Activated CD4-positive, alpha-beta T cell treated with anti-CD3 and anti-CD28 coated beads for 36 hours (primary cell): ENCODE measurements at regions not wholly inside any gene's neighbourhood (a gene's known extent, or its start where the extent isn't known, plus 50 kb on each side); places are given as distances from the start of the nearest gene placed in this dataset.
"Not testable (repeated sequence)": the region's sequence is repeated elsewhere in the genome, so short reads cannot be mapped to it uniquely, and the experiment has no call there.

Experiments
- ATAC-seq: fragments of 200-7000 bp; cut with Tn5 transposase; one replicate; pipeline ENCODE4 v1.10.0; 2021; ENCODE audit warnings: mild to moderate bottlenecking, moderate library complexity
- CTCF ChIA-PET: fragments of 350-600 bp; sonication (Branson Sonifier 250); formaldehyde crosslinking; loops from one replicate; lab custom pipeline; 2021; ENCODE audit warnings: antibody characterized with exemption; lab: Charles Lee
- POLR2A ChIA-PET: fragments of 350-600 bp; sonication (Branson Sonifier 250); formaldehyde crosslinking; loops from one replicate; lab custom pipeline; 2021; ENCODE audit warnings: antibody characterized with exemption, inconsistent platforms; lab: Charles Lee
- DNase-seq: peaks from one replicate; pipeline ENCODE4 v3.0.0-alpha.2; 2020
- H3K27ac Mint-ChIP-seq: one replicate; pipeline ENCODE4 v1.8.0; 2021; ENCODE audit warnings: mixed read lengths
- H3K27me3 Mint-ChIP-seq: one replicate; pipeline ENCODE4 v1.8.0; 2021; ENCODE audit warnings: mixed read lengths
- H3K36me3 Mint-ChIP-seq: one replicate; pipeline ENCODE4 v1.8.0; 2021; ENCODE audit warnings: low read depth, mixed read lengths
- H3K4me1 Mint-ChIP-seq: one replicate; pipeline ENCODE4 v1.8.0; 2021; ENCODE audit warnings: mixed read lengths
- H3K4me3 Mint-ChIP-seq: one replicate; pipeline ENCODE4 v1.8.0; 2021; ENCODE audit warnings: mild to moderate bottlenecking, moderate library complexity, mixed read lengths
- H3K9me3 Mint-ChIP-seq: one replicate; pipeline ENCODE4 v1.8.0; 2021; ENCODE audit warnings: low read depth, mixed read lengths
- intact Hi-C, 2 experiments: fragments of 100-400 bp; cut with DNase I in 1 of 2; cut with micrococcal nuclease in 1 of 2; formaldehyde crosslinking; loops; one replicate each; pipeline versions ENCODE4 v1.14.2 to v1.15.1; 2022 to 2024; cut with DNase I, micrococcal nuclease

GRCh38 chr13:66152596-66152995 is 1077.5 kb downstream of the PCDH9 start:
- Mint-ChIP-seq H3K36me3 (no peaks in the 10 kb centered on the region), H3K27me3 (no peaks in the 10 kb centered on the region), H3K4me3 (no peak overlapping the region), H3K4me1 (no peaks in the 10 kb centered on the region), H3K9me3 (peaks cover 2% of the 10 kb centered on the region), H3K27ac (no peak overlapping the region)
- POLR2A ChIA-PET: no interaction called here
- DNase-seq: no peak
- no peak for ATAC-seq
- CTCF ChIA-PET: no interaction called here
- intact Hi-C loops: no loop called here

- H3K27me3 Mint-ChIP-seq, H3K27ac Mint-ChIP-seq, POLR2A ChIA-PET, ATAC-seq, CTCF ChIA-PET, H3K4me3 Mint-ChIP-seq, H3K4me1 Mint-ChIP-seq, H3K9me3 Mint-ChIP-seq, DNase-seq, H3K36me3 Mint-ChIP-seq, intact Hi-C loops: not testable (repeated sequence)
These were observed 1085.8 kb downstream of the PCDH9 start for GRCh38 chr13:66144357-66144756.

- ATAC-seq (no peak), DNase-seq (no peak)
- intact Hi-C loops: no loop called here
- H3K9me3 Mint-ChIP-seq: peaks cover 4% of the 10 kb centered on the region
- no peaks in the 10 kb centered on the region for H3K4me1 Mint-ChIP-seq
- no peak overlapping the region for H3K4me3 Mint-ChIP-seq
- H3K27me3 Mint-ChIP-seq: no peaks in the 10 kb centered on the region
- no peak overlapping the region for H3K27ac Mint-ChIP-seq
- ChIA-PET CTCF (interaction anchor here (0.7 kb wide), 2 partner anchors 14 to 212 kb away, joined by 3 read pairs; no protein-coding TSS in a partner anchor), POLR2A (no interaction called here)
- no peaks in the 10 kb centered on the region for H3K36me3 Mint-ChIP-seq
These were observed 1090.4 kb downstream of the PCDH9 start for GRCh38 chr13:66139701-66140100.

- CTCF ChIA-PET: interaction anchor here (0.7 kb wide), 1 partner anchor 13 kb away, joined by 3 read pairs; no protein-coding TSS in a partner anchor
- no peak overlapping the region for H3K27ac Mint-ChIP-seq
These were observed 1090.9 kb downstream of the PCDH9 start for GRCh38 chr13:66139250-66139649.

GRCh38 chr13:66138172-66138811 is 1091.8 kb downstream of the PCDH9 start:
- no peaks in the 10 kb centered on the region for H3K36me3 Mint-ChIP-seq
- peaks cover 4% of the 10 kb centered on the region for H3K9me3 Mint-ChIP-seq

More at GRCh38 chr13:66139250-66139649, 1090.9 kb downstream of the PCDH9 start:
- POLR2A ChIA-PET: no interaction called here
- Mint-ChIP-seq H3K36me3 (no peaks in the 10 kb centered on the region), H3K27me3 (no peaks in the 10 kb centered on the region), H3K4me1 (no peaks in the 10 kb centered on the region), H3K4me3 (no peak overlapping the region), H3K9me3 (peaks cover 4% of the 10 kb centered on the region)
- ATAC-seq (no peak), DNase-seq (no peak)
- intact Hi-C loops: no loop called here

GRCh38 chr13:66137384-66137783 is 1092.8 kb downstream of the PCDH9 start:
- Mint-ChIP-seq H3K4me1 (no peaks in the 10 kb centered on the region), H3K27ac (no peak overlapping the region), H3K9me3 (peaks cover 4% of the 10 kb centered on the region), H3K36me3 (no peaks in the 10 kb centered on the region), H3K4me3 (no peak overlapping the region), H3K27me3 (no peaks in the 10 kb centered on the region)
- intact Hi-C loops: no loop called here
- DNase-seq (no peak), ATAC-seq (no peak)
- ChIA-PET CTCF (no interaction called here), POLR2A (no interaction called here)

More at GRCh38 chr13:66138172-66138811, 1091.8 kb downstream of the PCDH9 start:
- ATAC-seq: no peak
- Mint-ChIP-seq H3K4me3 (no peak overlapping the region), H3K4me1 (no peaks in the 10 kb centered on the region), H3K27ac (no peak overlapping the region), H3K27me3 (no peaks in the 10 kb centered on the region)
- no peak for DNase-seq
- intact Hi-C loops: no loop called here
- POLR2A ChIA-PET: no interaction called here
- CTCF ChIA-PET: no interaction called here

- ATAC-seq: no peak
- POLR2A ChIA-PET: no interaction called here
- Mint-ChIP-seq H3K27ac (no peak overlapping the region), H3K4me3 (no peak overlapping the region), H3K4me1 (no peaks in the 10 kb centered on the region), H3K36me3 (no peaks in the 10 kb centered on the region), H3K9me3 (peaks cover 2% of the 10 kb centered on the region), H3K27me3 (no peaks in the 10 kb centered on the region)
- no peak for DNase-seq
- intact Hi-C loops: no loop called here
- CTCF ChIA-PET: interaction anchor here (0.7 to 0.9 kb wide), 2 partner anchors 8 to 1590 kb away, joined by 3 to 5 read pairs; no protein-coding TSS in a partner anchor
These were observed 1101.4 kb downstream of the PCDH9 start for GRCh38 chr13:66128692-66129269.

- Mint-ChIP-seq H3K4me1 (no peaks in the 10 kb centered on the region), H3K27ac (no peak overlapping the region), H3K27me3 (no peaks in the 10 kb centered on the region), H3K9me3 (peaks cover 2% of the 10 kb centered on the region), H3K4me3 (no peak overlapping the region), H3K36me3 (no peaks in the 10 kb centered on the region)
- POLR2A ChIA-PET: no interaction called here
- ATAC-seq: no peak
- no peak for DNase-seq
- intact Hi-C loops: no loop called here
- CTCF ChIA-PET: interaction anchor here (0.9 kb wide), 1 partner anchor 8 kb away, joined by 5 read pairs; no protein-coding TSS in a partner anchor
These were observed 1101.9 kb downstream of the PCDH9 start for GRCh38 chr13:66128201-66128600.

GRCh38 chr13:66117563-66117962 is 1112.6 kb downstream of the PCDH9 start:
- ChIA-PET POLR2A (no interaction called here), CTCF (no interaction called here)
- Mint-ChIP-seq H3K27me3 (no peaks in the 10 kb centered on the region), H3K4me3 (no peak overlapping the region), H3K9me3 (no peaks in the 10 kb centered on the region), H3K4me1 (no peaks in the 10 kb centered on the region), H3K27ac (no peak overlapping the region), H3K36me3 (no peaks in the 10 kb centered on the region)
- intact Hi-C loops: no loop called here
- ATAC-seq (no peak), DNase-seq (no peak)

- no peaks in the 10 kb centered on the region for H3K4me1 Mint-ChIP-seq
- H3K9me3 Mint-ChIP-seq: no peaks in the 10 kb centered on the region
- no peaks in the 10 kb centered on the region for H3K36me3 Mint-ChIP-seq
- ATAC-seq: no peak
- DNase-seq: no peak
- H3K27me3 Mint-ChIP-seq: no peaks in the 10 kb centered on the region
- H3K4me3 Mint-ChIP-seq: no peak overlapping the region
- CTCF ChIA-PET: no interaction called here
- POLR2A ChIA-PET: no interaction called here
- no peak overlapping the region for H3K27ac Mint-ChIP-seq
- intact Hi-C loops: no loop called here
These were observed 1116.1 kb downstream of the PCDH9 start for GRCh38 chr13:66113882-66114526.

GRCh38 chr13:66111628-66112027 is 1118.5 kb downstream of the PCDH9 start:
- no peaks in the 10 kb centered on the region for H3K27me3 Mint-ChIP-seq
- intact Hi-C loops: no loop called here
- POLR2A ChIA-PET: no interaction called here
- H3K9me3 Mint-ChIP-seq: no peaks in the 10 kb centered on the region
- no peaks in the 10 kb centered on the region for H3K36me3 Mint-ChIP-seq
- no peaks in the 10 kb centered on the region for H3K4me1 Mint-ChIP-seq
- ATAC-seq (no peak), DNase-seq (no peak)
- H3K27ac Mint-ChIP-seq: no peak overlapping the region
- CTCF ChIA-PET: no interaction called here
- H3K4me3 Mint-ChIP-seq: no peak overlapping the region

- ATAC-seq (no peak), DNase-seq (no peak)
- Mint-ChIP-seq H3K4me3 (no peak overlapping the region), H3K9me3 (no peaks in the 10 kb centered on the region), H3K4me1 (no peaks in the 10 kb centered on the region), H3K27ac (no peak overlapping the region), H3K36me3 (no peaks in the 10 kb centered on the region), H3K27me3 (no peaks in the 10 kb centered on the region)
- ChIA-PET CTCF (no interaction called here), POLR2A (no interaction called here)
- intact Hi-C loops: no loop called here
These were observed 1123.9 kb downstream of the PCDH9 start for GRCh38 chr13:66106246-66106645.
